Activated CD4-positive, CD25-positive, alpha-beta regulatory T cell treated with anti-CD3 and anti-CD28 coated beads, Interleukin-2, amount 50 U/mL, for 24 hours (primary cell): ENCODE measurements at regions not wholly inside any gene's neighbourhood (a gene's known extent, or its start where the extent isn't known, plus 50 kb on each side); places are given as distances from the start of the nearest gene placed in this dataset.

Source experiments
- ATAC-seq, 2 donors: fragments of 150-1000 bp; cut with Tn5 transposase; one replicate each; pipeline ENCODE4 v1.10.0; 2021; ENCODE audit warnings: mild to moderate bottlenecking in 1 of 2, moderate library complexity in 1 of 2

GRCh38 chr9:7937761-7938491, 138.3 kb upstream of the DMAC1 start:
- ATAC-seq = no peak

GRCh38 chr9:7936996-7937395, 137.4 kb upstream of the DMAC1 start:
- ATAC-seq = no peak

GRCh38 chr9:7936163-7936562, 136.6 kb upstream of the DMAC1 start:
- no peak for ATAC-seq

DNA sequence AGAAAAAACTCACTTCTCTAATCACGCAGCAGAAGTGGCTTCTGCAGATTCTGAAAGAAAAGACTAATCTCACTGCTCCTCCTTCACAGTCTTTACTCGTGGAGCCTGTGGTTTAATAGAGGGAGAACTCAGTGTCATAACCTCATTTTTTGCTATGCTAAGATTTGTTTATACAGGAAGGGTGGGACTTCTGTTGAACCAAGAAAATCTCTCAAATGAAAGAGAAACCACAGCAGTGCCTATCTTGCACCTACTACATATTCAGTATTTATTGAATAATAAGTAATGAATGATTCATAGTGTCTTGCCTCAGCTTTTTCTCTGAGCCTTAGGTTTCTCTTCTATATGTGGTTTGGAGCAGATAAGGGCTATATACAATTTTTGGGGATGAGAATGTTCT, 136.1 kb upstream of the DMAC1 start:
- peak; percentile 93 to 97 for ATAC-seq

GRCh38 chr9:7932767-7933166, 133.2 kb upstream of the DMAC1 start:
- no peak for ATAC-seq

GRCh38 chr9:7930613-7931012, 131.0 kb upstream of the DMAC1 start:
- no peak for ATAC-seq

DNA sequence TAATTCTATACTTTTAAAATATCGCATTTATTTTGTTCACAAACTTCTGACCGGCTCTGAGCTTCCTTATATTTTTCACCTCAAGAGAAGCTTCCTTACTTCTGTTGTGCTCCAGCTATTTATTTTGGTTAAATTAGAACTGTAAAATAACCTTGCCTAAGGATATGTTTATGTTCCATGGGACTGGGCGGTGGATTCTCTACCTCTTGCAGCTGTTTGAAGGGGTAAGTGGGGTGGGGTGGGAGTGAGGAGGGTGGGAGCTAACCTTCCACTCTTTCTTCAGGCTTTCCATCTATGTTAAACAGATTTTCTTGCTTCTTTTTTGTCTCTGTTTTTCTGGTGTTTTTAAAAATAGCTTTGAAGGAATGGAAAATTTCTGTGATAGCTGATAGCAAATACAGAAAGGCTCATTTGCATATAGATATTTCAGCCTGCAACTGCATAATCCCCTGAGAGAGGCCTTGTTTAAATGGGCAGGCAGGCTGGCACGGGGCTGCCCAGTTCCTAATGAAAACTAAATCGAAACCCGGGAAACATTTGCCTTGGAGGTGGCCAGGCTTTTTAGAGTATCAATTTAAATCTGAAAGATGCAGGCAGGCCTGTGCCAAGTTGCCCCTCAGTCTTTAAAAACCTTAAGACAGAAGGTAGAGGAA, 122.1 kb upstream of the DMAC1 start:
- no peak for ATAC-seq

- no peak for ATAC-seq
Measured at GRCh38 chr9:7912037-7912535, 112.5 kb upstream of the DMAC1 start.

GRCh38 chr9:7910426-7911020, 110.9 kb upstream of the DMAC1 start:
- ATAC-seq = no peak

DNA sequence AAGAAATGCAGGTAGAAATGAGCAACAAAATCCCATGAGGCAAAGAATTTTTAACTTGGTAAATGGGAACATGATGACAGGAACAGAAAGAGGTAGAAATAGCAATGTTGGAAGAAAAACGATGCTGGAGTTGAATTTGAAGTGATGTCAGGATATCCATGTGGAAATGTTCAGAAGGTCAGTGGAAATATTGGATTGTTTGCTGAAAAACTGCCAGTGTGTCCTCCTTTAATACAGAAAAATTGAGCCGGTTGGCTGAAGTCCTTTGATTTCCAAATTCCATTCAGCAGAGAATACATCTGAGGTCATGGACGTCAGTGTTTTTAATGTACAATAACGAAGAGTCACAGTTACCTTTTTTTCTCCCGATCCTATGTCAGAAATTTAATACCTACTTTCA, 110.0 kb upstream of the DMAC1 start:
- ATAC-seq = no peak

GRCh38 chr9:7907551-7908337, 108.2 kb upstream of the DMAC1 start:
- no peak for ATAC-seq

DNA sequence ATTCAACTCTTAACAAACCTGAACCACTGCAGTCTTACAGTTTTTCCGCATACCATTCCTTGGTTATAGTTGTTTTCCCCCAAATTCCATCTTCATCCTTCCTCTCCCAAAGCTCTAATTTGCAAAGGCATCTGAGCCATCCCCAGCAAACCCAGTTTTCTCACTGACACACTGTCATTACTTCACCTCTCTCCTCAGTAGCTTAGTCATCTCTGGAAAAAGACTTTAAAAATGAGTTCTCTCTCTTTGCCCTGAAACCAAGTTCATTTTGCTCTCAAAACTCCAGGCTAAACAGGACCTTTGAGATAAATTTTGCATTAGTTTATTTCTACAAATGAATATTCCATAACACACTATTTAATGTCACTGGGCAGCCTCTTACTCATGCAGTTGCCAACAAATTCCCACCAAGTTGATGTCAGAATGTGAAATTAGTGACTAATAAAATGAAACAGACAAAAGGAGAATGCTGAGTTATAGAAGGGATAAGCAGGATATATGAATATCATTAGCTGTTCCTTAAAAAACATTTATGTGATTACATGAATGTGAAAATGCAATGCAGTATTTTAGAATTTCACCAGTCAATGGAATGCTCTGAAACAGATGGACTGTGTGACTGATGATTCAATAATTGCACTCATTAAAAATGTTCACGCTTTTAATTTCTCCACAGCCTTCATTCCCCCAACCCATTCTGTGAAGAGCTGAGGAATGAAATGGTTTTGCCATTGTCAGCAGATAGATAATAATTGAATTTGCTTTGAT, 107.4 kb upstream of the DMAC1 start:
- ATAC-seq = no peak

DNA sequence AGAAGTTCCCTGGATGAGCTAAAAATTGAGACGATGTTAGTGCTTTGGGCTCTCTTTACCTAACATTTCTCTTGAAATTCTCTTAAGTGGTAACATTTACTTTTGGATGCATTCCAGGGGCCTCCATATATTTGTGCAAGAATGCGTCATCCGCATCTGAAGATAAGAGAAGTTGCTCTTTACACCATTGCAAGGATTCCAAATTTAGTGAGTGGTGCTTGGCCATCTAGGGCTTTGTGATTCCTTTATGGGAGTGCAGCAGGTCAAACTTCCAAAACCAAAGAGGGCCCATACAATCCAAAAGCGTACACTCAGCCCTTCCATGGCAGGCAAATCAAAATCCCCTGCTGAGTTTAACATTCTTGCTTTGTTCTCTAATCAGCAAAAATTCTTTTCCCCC, 102.0 kb upstream of the DMAC1 start:
- ATAC-seq = no peak

- ATAC-seq = no peak
Measured at GRCh38 chr9:7900541-7900940, 101.0 kb upstream of the DMAC1 start.

- ATAC-seq = no peak
Measured at GRCh38 chr9:7899753-7900152, 100.2 kb upstream of the DMAC1 start.

DNA sequence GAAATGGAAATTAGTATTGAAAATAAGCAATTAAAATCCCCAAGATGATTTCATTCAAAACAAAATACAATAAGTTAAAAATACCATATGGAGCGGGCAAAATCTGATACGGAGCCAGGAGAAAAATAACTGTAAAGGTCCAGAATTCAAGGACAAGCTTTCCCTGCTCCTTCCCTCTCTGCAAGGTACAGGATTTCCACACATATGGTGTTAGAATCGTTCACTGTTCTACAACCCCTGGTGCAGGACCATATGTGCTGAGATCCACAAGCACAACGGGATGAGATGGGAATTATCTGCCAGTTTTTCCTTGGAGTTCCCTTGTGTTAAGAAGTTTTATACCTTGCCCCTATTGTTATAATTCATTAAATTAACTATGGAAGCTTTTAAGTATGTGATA, 94.7 kb upstream of the DMAC1 start:
- ATAC-seq = no peak

GRCh38 chr9:7892975-7893374, 93.4 kb upstream of the DMAC1 start:
- ATAC-seq = no peak

GRCh38 chr9:7879551-7880245, 80.1 kb upstream of the DMAC1 start:
- ATAC-seq = peak; percentile 49 to 51

DNA sequence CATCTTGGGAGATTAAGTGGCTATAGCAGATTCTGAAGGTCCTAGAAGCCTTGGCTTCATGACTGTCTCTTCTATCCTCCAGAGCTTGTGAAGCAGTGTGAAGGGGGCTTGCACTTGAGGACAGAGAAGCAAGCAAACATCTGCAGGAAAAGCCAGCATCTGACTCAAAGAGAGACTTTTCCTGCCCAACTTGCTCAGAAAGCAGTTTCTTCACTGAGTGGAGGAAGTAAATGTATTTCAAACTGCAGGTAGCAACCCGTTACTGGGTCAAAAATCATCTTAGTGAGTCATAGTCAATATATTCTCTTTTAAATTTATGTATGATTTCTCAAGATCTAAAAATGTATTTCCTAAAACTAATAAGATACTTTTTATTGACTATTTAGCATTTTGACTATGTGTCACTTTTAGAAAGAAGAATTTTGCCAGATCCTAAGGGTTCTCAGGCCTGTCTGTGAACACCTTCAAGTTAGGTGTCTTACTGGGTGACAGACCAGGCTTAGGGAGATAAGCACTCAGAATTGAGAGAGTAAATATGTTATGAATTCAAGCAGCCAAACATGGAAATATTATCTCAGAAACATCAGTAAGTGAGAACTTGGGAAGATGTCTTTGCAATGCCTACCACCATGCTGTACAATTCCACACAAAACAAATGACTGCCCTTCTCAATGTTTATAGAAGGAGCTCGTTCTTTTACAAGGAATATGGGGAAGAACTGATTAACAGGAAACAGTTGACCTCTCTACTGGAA, 72.6 kb upstream of the DMAC1 start:
- ATAC-seq = no peak

GRCh38 chr9:7869340-7869739, 69.8 kb upstream of the DMAC1 start:
- no peak for ATAC-seq

DNA sequence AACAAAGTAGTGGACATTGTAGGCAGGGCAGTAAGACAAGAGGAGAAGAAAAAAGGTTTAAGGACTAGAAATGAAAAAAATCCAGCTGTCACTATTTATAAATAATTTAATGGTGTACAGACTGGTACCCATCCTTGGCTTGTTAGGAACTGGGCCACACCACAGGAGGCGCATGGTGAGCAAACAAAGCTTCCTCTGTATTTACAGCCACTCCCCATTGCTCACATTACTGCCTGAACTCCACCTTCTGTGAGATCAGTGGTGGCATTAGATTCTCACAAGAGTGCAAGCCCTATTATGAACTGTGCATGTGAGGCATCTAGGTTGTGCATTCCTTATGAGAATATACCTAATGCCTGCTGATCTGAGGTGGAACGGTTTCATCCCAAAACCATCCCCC, 62.6 kb upstream of the DMAC1 start:
- no peak for ATAC-seq
